ENCODE measurements at regions not wholly inside any gene's neighbourhood (a gene's known extent, or its start where the extent isn't known, plus 50 kb on each side); places are given as distances from the start of the nearest gene placed in this dataset.

- Histone ChIP-seq H3K79me2 (ENCODE audit: control insufficient read depth, insufficient read depth, low read length) (no peaks in the 10 kb centered on the region), H2AFZ (ENCODE audit: low read depth, low read length) (no peak overlapping the region), H3K9ac (replicated peaks; ENCODE audit: extremely low read depth, insufficient read depth, low read length) (no peak overlapping the region), H3K4me2 (ENCODE audit: insufficient read depth, low read length) (no peak overlapping the region), H3K4me1 (ENCODE audit: control insufficient read depth, extremely low read depth, insufficient read depth, low read length) (no peaks in the 10 kb centered on the region), H3K27ac (ENCODE audit: insufficient read depth, low read depth, low read length) (no peak overlapping the region), H4K20me1 (replicated peaks; ENCODE audit: control insufficient read depth, extremely low read depth, insufficient read depth, low read length) (no peaks in the 10 kb centered on the region), H3K36me3 (ENCODE audit: control insufficient read depth in 2 of 2, extremely low read depth in 1 of 2, insufficient read depth in 2 of 2, low read length in 2 of 2) (no peaks in the 10 kb centered on the region), H3K9me1 (replicated peaks; ENCODE audit: control insufficient read depth, extremely low read depth, insufficient read depth, low read length) (no peaks in the 10 kb centered on the region), H3K27me3 (ENCODE audit: control insufficient read depth in 2 of 2, insufficient read depth in 2 of 2, low read length in 2 of 2) (peaks cover 0 to 2% of the 10 kb centered on the region in 2 experiments), H3K4me3 (replicated peaks in 1 of 3; ENCODE audit: insufficient read depth in 1 of 3, low read depth in 1 of 3, low read length in 3 of 3) (no peak overlapping the region), H3K9me3 (replicated peaks; ENCODE audit: control insufficient read depth, insufficient read depth, low read length) (no peaks in the 10 kb centered on the region)
- ChIA-PET POLR2A (no interaction called here), CTCF (no interaction called here)
- intact Hi-C loops (cut with micrococcal nuclease) = no loop called here
- FAIRE-seq (no peak), DNase-seq (ENCODE audit: low read depth, low spot score) (no peak)
- dilution Hi-C loops (cut with MboI; ENCODE audit: extremely low pct_ligation_motif_present, low sequenced_read_pairs) = no loop called here
- TF ChIP-seq CTCF (IDR thresholded peaks at IDR 0.05; ENCODE audit: extremely low read depth in 1 of 2, insufficient read depth in 1 of 2, low read depth in 1 of 2, low read length in 2 of 2) (no peak), JUN (IDR thresholded peaks at IDR 0.05; ENCODE audit: borderline replicate concordance, insufficient read depth, insufficient read length, low read depth) (no peak), MYC (IDR thresholded peaks at IDR 0.05; ENCODE audit: low read depth, low read length) (no peak), FOS (IDR thresholded peaks at IDR 0.05; ENCODE audit: borderline replicate concordance, insufficient read depth, low read length) (no peak), POLR2AphosphoS5 (IDR thresholded peaks at IDR 0.05; ENCODE audit: insufficient read depth, low read depth, low read length) (no peak), GATA2 (IDR thresholded peaks at IDR 0.05; ENCODE audit: insufficient read depth, insufficient read length, low read depth, low read length) (no peak), EZH2 (IDR thresholded peaks at IDR 0.05; ENCODE audit: borderline replicate concordance, low read depth, low read length, severe bottlenecking) (no peak), POLR2A (IDR thresholded peaks at IDR 0.05; ENCODE audit: low read depth, low read length) (no peak)
- TF ChIP-seq, protein P1, sequence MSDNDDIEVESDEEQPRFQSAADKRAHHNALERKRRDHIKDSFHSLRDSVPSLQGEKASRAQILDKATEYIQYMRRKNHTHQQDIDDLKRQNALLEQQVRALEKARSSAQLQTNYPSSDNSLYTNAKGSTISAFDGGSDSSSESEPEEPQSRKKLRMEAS (IDR thresholded peaks at IDR 0.05; ENCODE audit: insufficient read depth, insufficient read length) = no peak
- no TSS peak for BruUV-seq (replicated peaks)
Measured at GRCh38 chr2:12253167-12253778, 463.5 kb upstream of the TRIB2 start.

All from endothelial cell of umbilical vein (primary cell).